H9 (cell line): ENCODE measurements at regions not wholly inside any gene's neighbourhood (a gene's known extent, or its start where the extent isn't known, plus 50 kb on each side); places are given as distances from the start of the nearest gene placed in this dataset.

Experiments used
- DNase-seq: peaks from one replicate; pipeline ENCODE4 v3.0.0-alpha.2; 2017
- H2AFZ ChIP-seq: one replicate; pipeline ENCODE4 v1.6.1; 2013; ENCODE audit warnings: mild to moderate bottlenecking, low read length, control low read depth, moderate library complexity
- H2AK5ac ChIP-seq: 2 replicates; pipeline ENCODE4 v1.6.1; 2013; ENCODE audit warnings: low read length, control low read depth, mixed read lengths; ENCODE audit not compliant: insufficient read length
- H2BK120ac ChIP-seq: one replicate; pipeline ENCODE4 v1.6.1; 2013; ENCODE audit warnings: low read depth, mild to moderate bottlenecking, low read length, control low read depth, inconsistent platforms; ENCODE audit not compliant: poor library complexity, severe bottlenecking
- H2BK12ac ChIP-seq: 2 replicates; pipeline ENCODE4 v1.6.1; 2013; ENCODE audit warnings: low read length, control low read depth, mixed read lengths, low read depth; ENCODE audit not compliant: insufficient read length
- H2BK15ac ChIP-seq: 2 replicates; pipeline ENCODE4 v1.6.1; 2013; ENCODE audit warnings: low read depth, low read length, control low read depth
- H2BK20ac ChIP-seq: one replicate; pipeline ENCODE4 v1.6.1; 2013; ENCODE audit warnings: low read depth, mild to moderate bottlenecking, low read length, control low read depth, inconsistent platforms; ENCODE audit not compliant: poor library complexity, severe bottlenecking
- H2BK5ac ChIP-seq: 2 replicates; pipeline ENCODE4 v1.6.1; 2013; ENCODE audit warnings: low read length, control low read depth, mixed read lengths; ENCODE audit not compliant: insufficient read length
- H3K14ac ChIP-seq: 2 replicates; pipeline ENCODE4 v1.6.1; 2013; ENCODE audit warnings: low read length, control low read depth; ENCODE audit not compliant: insufficient read depth
- H3K18ac ChIP-seq: 2 replicates; pipeline ENCODE4 v1.6.1; 2013; ENCODE audit warnings: low read depth, mild to moderate bottlenecking, mixed read lengths, low read length, control low read depth; ENCODE audit not compliant: insufficient read length
- H3K23ac ChIP-seq: 2 replicates; pipeline ENCODE4 v1.6.1; 2013; ENCODE audit warnings: low read length, control low read depth, mixed read lengths, low read depth; ENCODE audit not compliant: insufficient read length
- H3K23me2 ChIP-seq: 2 replicates; pipeline ENCODE4 v1.6.1; 2013; ENCODE audit warnings: low read depth, mild to moderate bottlenecking, mixed read lengths, low read length, control low read depth; ENCODE audit not compliant: insufficient read length, poor library complexity, severe bottlenecking
- H3K27ac ChIP-seq: 2 replicates; pipeline ENCODE4 v1.5.1; 2013; ENCODE audit warnings: low read length, control low read depth, mixed read lengths, low read depth; ENCODE audit not compliant: insufficient read length
- H3K27me3 ChIP-seq: 2 replicates; pipeline ENCODE4 v1.6.1; 2013; ENCODE audit warnings: low read length, control low read depth, inconsistent platforms; ENCODE audit not compliant: insufficient read depth
- H3K4ac ChIP-seq: 2 replicates; pipeline ENCODE4 v1.6.1; 2013; ENCODE audit warnings: low read depth, mild to moderate bottlenecking, control low read depth, inconsistent platforms, low read length, moderate library complexity
- H3K4me1 ChIP-seq: 2 replicates; pipeline ENCODE4 v1.6.1; 2013; ENCODE audit warnings: low read length, control low read depth, inconsistent platforms; ENCODE audit not compliant: insufficient read depth
- H3K4me2 ChIP-seq: 2 replicates; pipeline ENCODE4 v1.6.1; 2013; ENCODE audit warnings: low read length, control low read depth, mixed read lengths; ENCODE audit not compliant: insufficient read length, insufficient read depth
- H3K56ac ChIP-seq: 2 replicates; pipeline ENCODE4 v1.6.1; 2013; ENCODE audit warnings: low read depth, mild to moderate bottlenecking, mixed read lengths, low read length, control low read depth; ENCODE audit not compliant: insufficient read length
- H3K79me1 ChIP-seq: 2 replicates; pipeline ENCODE4 v1.6.1; 2013; ENCODE audit warnings: low read depth, mild to moderate bottlenecking, moderate library complexity, low read length, control low read depth, inconsistent platforms; ENCODE audit not compliant: insufficient read depth, poor library complexity, severe bottlenecking
- H3K79me2 ChIP-seq: 2 replicates; pipeline ENCODE4 v1.6.1; 2013; ENCODE audit warnings: low read length, control low read depth, inconsistent platforms; ENCODE audit not compliant: insufficient read depth
- H3K9ac ChIP-seq: 2 replicates; pipeline ENCODE4 v1.6.1; 2013; ENCODE audit warnings: low read length, control low read depth, mixed read lengths; ENCODE audit not compliant: insufficient read length; ENCODE audit errors: extremely low read depth
- H3K9me3 ChIP-seq: one replicate; pipeline ENCODE4 v1.6.1; 2013; ENCODE audit warnings: low read depth, low read length, inconsistent platforms; ENCODE audit not compliant: control insufficient read depth
- H3T11ph ChIP-seq: one replicate; pipeline ENCODE4 v1.6.1; 2013; ENCODE audit warnings: mild to moderate bottlenecking, low read length, control low read depth, inconsistent platforms
- H4K20me1 ChIP-seq: one replicate; pipeline ENCODE4 v1.6.1; 2013; ENCODE audit not compliant: control insufficient read depth, insufficient read length, insufficient read depth
- H4K5ac ChIP-seq: 2 replicates; pipeline ENCODE4 v1.6.1; 2013; ENCODE audit warnings: low read depth, mild to moderate bottlenecking, mixed read lengths, low read length, control low read depth; ENCODE audit not compliant: insufficient read length
- H4K8ac ChIP-seq: replicated peaks from 2 replicates; pipeline ENCODE4 v1.6.1; 2013; ENCODE audit warnings: low read length, control low read depth, mixed read lengths, low read depth; ENCODE audit not compliant: insufficient read length
- H4K91ac ChIP-seq: 2 replicates; pipeline ENCODE4 v1.6.1; 2013; ENCODE audit warnings: low read depth, mild to moderate bottlenecking, moderate library complexity, mixed read lengths, low read length, control low read depth; ENCODE audit not compliant: insufficient read length
- H3K27ac Mint-ChIP-seq, 3 experiments: 2 replicates in 2 of 3; 3 replicates in 1 of 3; pipeline ENCODE4 v1.8.0; 2020 to 2021; ENCODE audit warnings: mixed read lengths in 3 of 3, mild to moderate bottlenecking in 1 of 3, moderate library complexity in 1 of 3
- H3K27me3 Mint-ChIP-seq: 2 replicates; pipeline ENCODE4 v1.8.0; 2021; ENCODE audit warnings: low read depth, mild to moderate bottlenecking, moderate library complexity, mixed read lengths
- H3K36me3 Mint-ChIP-seq, 3 experiments: 2 replicates in 2 of 3; 3 replicates in 1 of 3; pipeline ENCODE4 v1.8.0; 2020 to 2021; ENCODE audit warnings: low read depth in 3 of 3, mixed read lengths in 3 of 3; ENCODE audit not compliant: insufficient read depth in 1 of 3
- H3K4me1 Mint-ChIP-seq, 2 experiments: 2 replicates each; pipeline ENCODE4 v1.8.0; 2020; ENCODE audit warnings: mixed read lengths in 2 of 2
- H3K4me3 Mint-ChIP-seq, 2 experiments: 2 replicates in 1 of 2; 3 replicates in 1 of 2; pipeline ENCODE4 v1.8.0; 2020 to 2021; ENCODE audit warnings: mild to moderate bottlenecking in 2 of 2, mixed read lengths in 2 of 2, moderate library complexity in 1 of 2
- H3K9me3 Mint-ChIP-seq, 2 experiments: 2 replicates in 1 of 2; 3 replicates in 1 of 2; pipeline ENCODE4 v1.8.0; 2020; ENCODE audit warnings: mild to moderate bottlenecking in 2 of 2, mixed read lengths in 2 of 2, moderate library complexity in 1 of 2
- CTCF ChIP-seq: fragments of 200-600 bp; sonication (generic); conservative IDR thresholded peaks from 3 replicates; pipeline ENCODE4 v1.8.0; 2021; ENCODE audit warnings: antibody characterized with exemption, mild to moderate bottlenecking

GRCh38 chr6:84576029-84576428, 188.4 kb downstream of the TBX18 start:
- H3K4me1 Mint-ChIP-seq: no peaks in the 10 kb centered on the region
- Histone ChIP-seq H3K56ac (no peak overlapping the region), H3K14ac (no peak overlapping the region), H2BK120ac (no peak overlapping the region), H2BK20ac (no peak overlapping the region), H3K9ac (no peak overlapping the region), H3K79me2 (no peaks in the 10 kb centered on the region), H2BK12ac (no peak overlapping the region), H3K23ac (no peak overlapping the region), H2BK15ac (no peak overlapping the region), H3K79me1 (no peaks in the 10 kb centered on the region), H3K4ac (no peak overlapping the region), H4K91ac (no peak overlapping the region), H2AFZ (no peak overlapping the region), H3K18ac (no peak overlapping the region), H3K4me2 (no peak overlapping the region), H4K8ac (no peak overlapping the region), H2AK5ac (no peak overlapping the region), H2BK5ac (no peak overlapping the region), H3T11ph (no peak overlapping the region), H3K27ac (no peak overlapping the region), H3K9me3 (no peaks in the 10 kb centered on the region), H4K5ac (no peak overlapping the region), H3K23me2 (no peaks in the 10 kb centered on the region), H4K20me1 (no peaks in the 10 kb centered on the region), H3K4me1 (no peaks in the 10 kb centered on the region), H3K27me3 (no peaks in the 10 kb centered on the region)
- DNase-seq: no peak
- no peaks in the 10 kb centered on the region for H3K27me3 Mint-ChIP-seq
- H3K4me3 Mint-ChIP-seq: no peak overlapping the region
- H3K9me3 Mint-ChIP-seq: peaks cover 8 to 11% of the 10 kb centered on the region in 2 experiments; a peak in 4 of 5 replicates
- no peak for TF ChIP-seq CTCF
- H3K36me3 Mint-ChIP-seq: peaks cover 2 to 12% (median 5%) of the 10 kb centered on the region in 3 experiments; a peak in 6 of 7 replicates
- H3K27ac Mint-ChIP-seq: no peak overlapping the region
